Renal cortex interstitium (tissue), 11 donors: ENCODE measurements at regions not wholly inside any gene's neighbourhood (a gene's known extent, or its start where the extent isn't known, plus 50 kb on each side); places are given as distances from the start of the nearest gene placed in this dataset.

Source experiments
- DNase-seq, 11 donors: peaks; one replicate each; pipeline ENCODE4 v3.0.0-alpha.2; 2013; ENCODE audit warnings: low read depth in 9 of 11, low spot score in 4 of 11; ENCODE audit errors: extremely low read depth in 1 of 11

GRCh38 chr3:70749122-70749521, 436.7 kb upstream of the MDFIC2 start:
- DNase-seq: no peak

GRCh38 chr3:70748593-70748992, 436.2 kb upstream of the MDFIC2 start:
- DNase-seq: no peak

- no peak for DNase-seq
These were observed 435.4 kb upstream of the MDFIC2 start for GRCh38 chr3:70747847-70748246.

GRCh38 chr3:70744536-70744935, 432.1 kb upstream of the MDFIC2 start:
- no peak for DNase-seq

GRCh38 chr3:70743754-70744153, 431.3 kb upstream of the MDFIC2 start:
- no peak for DNase-seq

- DNase-seq: no peak
These were observed 429.6 kb upstream of the MDFIC2 start for GRCh38 chr3:70742081-70742480.

- no peak for DNase-seq
These were observed 428.4 kb upstream of the MDFIC2 start for GRCh38 chr3:70740872-70741271.

- peak in 3 of 11 donors; percentile 13 to 41 (median 26) for DNase-seq
These were observed 427.6 kb upstream of the MDFIC2 start for GRCh38 chr3:70740071-70740470.

GRCh38 chr3:70738291-70738681, 425.8 kb upstream of the MDFIC2 start:
- no peak for DNase-seq

- no peak for DNase-seq
These were observed 425.3 kb upstream of the MDFIC2 start for GRCh38 chr3:70737666-70738290.

GRCh38 chr3:70736009-70736408, 423.6 kb upstream of the MDFIC2 start:
- no peak for DNase-seq

GRCh38 chr3:70734756-70735155, 422.3 kb upstream of the MDFIC2 start:
- no peak for DNase-seq

- DNase-seq: no peak
These were observed 418.6 kb upstream of the MDFIC2 start for GRCh38 chr3:70731046-70731445.

- DNase-seq: no peak
These were observed 417.4 kb upstream of the MDFIC2 start for GRCh38 chr3:70729845-70730244.

GRCh38 chr3:70728311-70728710, 415.9 kb upstream of the MDFIC2 start:
- DNase-seq: no peak

GRCh38 chr3:70726961-70727360, 414.5 kb upstream of the MDFIC2 start:
- peak in 3 of 11 donors; percentile 7 to 45 (median 12) for DNase-seq

- peak in 4 of 11 donors; percentile 18 to 37 (median 25) for DNase-seq
These were observed 413.9 kb upstream of the MDFIC2 start for GRCh38 chr3:70726096-70726938.

- no peak for DNase-seq
These were observed 409.6 kb upstream of the MDFIC2 start for GRCh38 chr3:70722018-70722417.

- peak in 4 of 11 donors; percentile 9 to 30 (median 26) for DNase-seq
These were observed 404.4 kb upstream of the MDFIC2 start for GRCh38 chr3:70716832-70717231.

- DNase-seq: no peak
These were observed 400.1 kb upstream of the MDFIC2 start for GRCh38 chr3:70712449-70713082.
